OCI-LY3 (cell line): ENCODE measurements at regions not wholly inside any gene's neighbourhood (a gene's known extent, or its start where the extent isn't known, plus 50 kb on each side); places are given as distances from the start of the nearest gene placed in this dataset.

Experiments
- EZH2phosphoT487 ChIP-seq: fragments of 200-600 bp; shearing (Covaris generic); IDR thresholded peaks from 2 replicates; pipeline ENCODE4 v1.6.1; 2018; ENCODE audit warnings: antibody characterized with exemption, mixed run types, low read depth
- TF ChIP-seq, protein P1 (sequence below): fragments of 200-600, 300-600 bp; sonication (generic); IDR thresholded peaks from 2 replicates; pipeline ENCODE4 v1.5.1; 2014; ENCODE audit warnings: antibody characterized with exemption, low read length, low read depth

DNA sequence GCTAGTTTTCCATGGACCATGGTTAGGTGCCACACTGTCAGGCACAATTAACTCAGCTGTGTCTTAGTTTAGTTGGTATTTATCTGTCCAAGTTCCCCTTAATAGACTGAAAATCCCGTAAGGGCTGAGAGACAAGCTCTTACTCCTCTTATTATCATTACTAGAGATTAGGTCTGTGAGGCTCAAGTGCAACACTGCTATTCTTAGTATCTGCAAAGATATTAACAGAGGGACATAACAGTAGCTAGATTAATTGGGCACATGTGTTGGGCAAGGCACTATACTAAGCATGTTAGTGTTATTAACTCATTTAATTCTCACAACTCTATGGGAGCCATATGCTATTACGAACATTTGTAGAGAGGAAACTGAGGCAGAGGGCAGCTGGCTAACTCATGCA lies 137.3 kb downstream of the VEGFA start:
- TF ChIP-seq, protein P1, sequence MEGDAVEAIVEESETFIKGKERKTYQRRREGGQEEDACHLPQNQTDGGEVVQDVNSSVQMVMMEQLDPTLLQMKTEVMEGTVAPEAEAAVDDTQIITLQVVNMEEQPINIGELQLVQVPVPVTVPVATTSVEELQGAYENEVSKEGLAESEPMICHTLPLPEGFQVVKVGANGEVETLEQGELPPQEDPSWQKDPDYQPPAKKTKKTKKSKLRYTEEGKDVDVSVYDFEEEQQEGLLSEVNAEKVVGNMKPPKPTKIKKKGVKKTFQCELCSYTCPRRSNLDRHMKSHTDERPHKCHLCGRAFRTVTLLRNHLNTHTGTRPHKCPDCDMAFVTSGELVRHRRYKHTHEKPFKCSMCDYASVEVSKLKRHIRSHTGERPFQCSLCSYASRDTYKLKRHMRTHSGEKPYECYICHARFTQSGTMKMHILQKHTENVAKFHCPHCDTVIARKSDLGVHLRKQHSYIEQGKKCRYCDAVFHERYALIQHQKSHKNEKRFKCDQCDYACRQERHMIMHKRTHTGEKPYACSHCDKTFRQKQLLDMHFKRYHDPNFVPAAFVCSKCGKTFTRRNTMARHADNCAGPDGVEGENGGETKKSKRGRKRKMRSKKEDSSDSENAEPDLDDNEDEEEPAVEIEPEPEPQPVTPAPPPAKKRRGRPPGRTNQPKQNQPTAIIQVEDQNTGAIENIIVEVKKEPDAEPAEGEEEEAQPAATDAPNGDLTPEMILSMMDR = no peak
- no peak for TF ChIP-seq EZH2phosphoT487
